NCI-H1930 (cell line): ENCODE measurements at regions not wholly inside any gene's neighbourhood (a gene's known extent, or its start where the extent isn't known, plus 50 kb on each side); places are given as distances from the start of the nearest gene placed in this dataset.

Experiments
- DNase-seq, 2 experiments: peaks; one replicate each; lab custom pipeline; 2025; lab: John Stamatoyannopoulos, UW

DNA sequence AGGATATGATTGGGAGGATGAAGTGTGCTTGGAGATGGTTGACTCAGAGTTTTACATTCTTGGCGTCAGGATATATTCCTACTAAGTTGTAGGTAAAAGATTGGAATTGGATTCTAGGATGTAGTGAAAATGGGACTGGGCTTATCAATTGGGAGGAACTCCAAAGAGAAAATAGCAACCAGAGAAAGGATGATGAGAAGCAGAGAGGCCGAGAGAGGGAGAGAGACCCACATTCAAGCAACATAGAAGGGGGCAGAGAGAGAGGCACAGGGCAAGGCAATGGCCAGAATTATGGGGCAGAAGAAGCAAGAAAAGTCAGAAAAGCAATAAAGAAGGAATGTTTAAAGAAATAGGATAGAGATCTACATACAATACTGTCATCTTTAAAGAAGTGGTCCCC is 217.9 kb upstream of the ACTBL2 start:
- no peak for DNase-seq

DNA sequence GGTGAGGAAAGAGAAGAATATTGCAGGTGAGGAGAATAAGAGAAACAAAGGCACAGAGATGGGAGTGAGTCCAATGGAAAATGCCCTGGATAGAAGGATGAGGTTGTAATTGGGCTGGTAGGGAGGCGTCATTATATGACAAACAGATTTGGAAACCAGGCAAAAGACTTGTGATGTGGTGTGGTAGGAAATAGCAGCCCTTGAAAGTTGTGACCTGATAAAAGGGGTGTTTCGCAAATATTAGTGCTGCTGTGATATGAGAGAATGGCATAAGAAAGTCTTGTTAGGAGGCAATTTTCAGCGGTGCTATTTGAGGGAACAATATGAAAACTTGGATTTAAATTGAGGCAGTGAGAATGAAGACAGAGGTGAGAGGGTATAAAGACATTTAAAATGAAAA is 217.5 kb upstream of the ACTBL2 start:
- no peak for DNase-seq

DNA sequence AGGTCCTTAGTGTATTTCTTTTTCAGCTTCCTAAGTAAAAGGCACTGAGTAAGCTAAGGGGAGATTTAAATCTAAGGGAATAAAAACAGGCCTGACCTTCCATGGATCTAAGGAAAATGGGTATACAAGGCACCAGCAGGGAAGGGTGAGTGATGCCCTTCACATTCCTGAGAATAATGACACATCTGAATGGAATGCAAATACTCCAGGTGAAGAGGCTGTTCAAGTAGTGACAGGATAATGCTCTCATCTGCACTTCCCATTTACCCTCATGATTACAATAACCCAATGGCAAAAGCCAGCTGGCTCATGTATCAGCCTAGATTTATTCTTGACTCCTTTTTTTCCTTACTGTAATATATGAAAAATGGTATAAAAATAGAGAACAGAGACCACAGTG is 216.2 kb upstream of the ACTBL2 start:
- DNase-seq, result no peak

DNA sequence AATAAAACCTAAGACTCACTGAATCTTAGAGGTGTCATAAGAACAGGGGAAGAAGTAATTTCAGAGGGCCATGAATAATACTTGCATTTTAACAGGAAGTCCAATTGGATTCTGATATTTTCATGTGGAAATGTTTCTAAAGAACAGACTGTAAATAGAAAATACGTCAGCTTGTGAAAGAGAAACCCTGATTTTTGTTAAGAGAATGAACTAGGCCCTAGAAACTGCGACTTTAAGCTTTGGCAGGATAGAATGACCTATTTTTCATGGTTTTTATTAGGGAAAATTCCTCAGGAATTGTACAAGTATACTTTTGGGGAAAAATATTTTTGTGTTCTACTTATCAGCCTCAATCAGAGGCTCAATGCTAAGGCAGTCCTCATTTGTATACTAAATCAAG is 215.5 kb upstream of the ACTBL2 start:
- no peak for DNase-seq

DNA sequence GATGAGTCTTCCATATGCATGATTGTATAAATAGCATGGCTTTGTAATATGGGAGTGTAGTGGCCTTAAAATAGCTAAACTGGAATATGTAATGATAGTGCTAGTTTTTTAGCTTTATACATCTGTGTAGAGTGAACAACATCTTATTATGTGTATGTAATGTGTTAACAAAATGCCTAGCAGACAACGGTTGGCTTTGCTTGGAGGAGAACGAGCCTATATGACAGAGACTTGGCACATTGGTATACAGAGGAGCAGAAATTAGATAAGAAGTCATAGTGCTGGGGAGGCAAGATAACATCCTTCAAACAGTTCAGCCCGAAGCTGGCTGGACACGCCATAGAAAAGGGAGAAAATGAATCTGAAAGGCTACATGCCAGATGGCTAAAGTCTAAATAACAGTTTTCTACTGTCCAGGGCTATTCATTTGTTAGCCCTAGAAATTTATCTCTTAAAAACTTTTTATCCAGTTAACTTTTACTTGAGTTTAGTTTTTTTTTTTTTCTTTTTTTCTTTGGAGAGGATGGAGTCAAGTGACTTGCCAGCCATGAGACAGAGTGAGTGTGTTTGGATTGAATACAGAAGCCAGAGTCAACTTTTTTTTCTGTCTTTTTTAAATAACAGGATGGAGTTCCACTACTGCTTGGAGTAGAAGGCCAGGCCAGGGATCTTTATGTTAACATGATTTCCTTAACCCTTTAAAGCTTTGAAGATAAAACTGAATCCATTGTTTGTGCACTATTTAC is 214.4 kb upstream of the ACTBL2 start:
- no peak for DNase-seq

DNA sequence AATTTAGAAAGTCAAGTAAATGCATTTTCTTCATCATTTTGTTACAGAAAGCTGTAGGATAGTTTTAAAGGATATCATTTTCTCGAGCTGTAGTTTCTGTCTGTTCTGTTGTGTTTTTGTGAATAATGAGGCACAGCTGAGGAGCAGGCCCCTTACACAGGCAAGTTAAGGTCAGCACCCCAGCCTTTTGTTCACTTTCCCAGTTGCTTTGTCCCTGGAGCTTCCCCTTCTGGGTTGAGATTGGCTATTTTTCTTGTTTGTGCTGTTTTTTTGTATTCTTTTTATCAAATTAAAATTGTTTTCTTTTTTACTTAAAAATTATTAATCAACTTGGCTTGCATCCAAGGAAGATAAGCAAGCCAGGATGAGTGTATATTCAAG is 213.8 kb upstream of the ACTBL2 start:
- no peak for DNase-seq

DNA sequence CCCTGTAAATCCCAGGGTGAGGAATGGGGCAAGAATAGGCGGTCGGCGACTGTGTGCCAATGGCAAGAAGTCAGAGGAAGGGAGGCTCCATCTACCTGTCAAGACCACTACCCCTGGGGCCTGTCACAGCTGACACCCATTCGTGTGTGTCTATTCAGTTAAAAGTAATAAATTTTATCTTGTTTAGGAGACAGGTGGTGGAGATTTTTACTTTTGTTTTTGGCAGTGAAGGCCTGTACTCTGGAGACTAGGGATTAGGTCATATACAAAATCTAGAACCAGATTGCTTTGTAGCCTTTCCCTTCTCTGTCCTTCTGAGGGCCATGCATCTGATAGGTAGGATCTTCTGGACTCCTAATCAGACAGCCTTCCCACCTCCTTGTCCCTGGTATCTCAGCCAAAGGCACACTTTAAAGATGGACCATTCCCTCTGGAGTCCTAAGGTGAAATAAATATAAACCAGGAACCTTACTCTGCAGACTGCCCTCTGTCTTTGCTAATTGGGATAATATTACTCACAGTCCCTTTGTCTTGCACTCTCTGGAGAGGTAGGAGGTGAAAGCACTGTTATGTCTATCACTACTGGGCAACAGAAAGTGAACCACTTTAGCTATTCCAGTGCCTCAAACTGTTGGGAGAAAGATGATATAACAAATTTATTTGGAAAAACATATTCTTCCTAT is 213.2 kb upstream of the ACTBL2 start:
- no peak for DNase-seq

DNA sequence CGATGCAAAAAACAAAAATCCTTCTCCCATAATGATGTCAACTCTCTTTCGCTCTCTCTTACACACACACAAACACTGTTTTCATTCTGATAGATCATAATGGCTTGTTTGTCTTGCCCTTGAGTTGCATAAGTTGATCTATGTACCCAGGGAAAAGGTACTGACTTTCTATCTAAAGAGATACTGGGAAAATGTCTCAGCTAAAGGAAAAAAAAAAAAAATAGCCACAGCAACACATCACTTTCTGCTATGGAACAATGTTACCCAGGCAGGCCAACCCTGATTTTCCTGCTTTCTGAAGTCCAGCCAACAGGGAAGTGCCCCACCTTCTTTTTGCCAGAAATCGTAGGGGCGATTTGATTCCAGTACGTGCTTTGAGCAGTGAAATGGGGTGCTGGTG is 212.6 kb upstream of the ACTBL2 start:
- no peak for DNase-seq

DNA sequence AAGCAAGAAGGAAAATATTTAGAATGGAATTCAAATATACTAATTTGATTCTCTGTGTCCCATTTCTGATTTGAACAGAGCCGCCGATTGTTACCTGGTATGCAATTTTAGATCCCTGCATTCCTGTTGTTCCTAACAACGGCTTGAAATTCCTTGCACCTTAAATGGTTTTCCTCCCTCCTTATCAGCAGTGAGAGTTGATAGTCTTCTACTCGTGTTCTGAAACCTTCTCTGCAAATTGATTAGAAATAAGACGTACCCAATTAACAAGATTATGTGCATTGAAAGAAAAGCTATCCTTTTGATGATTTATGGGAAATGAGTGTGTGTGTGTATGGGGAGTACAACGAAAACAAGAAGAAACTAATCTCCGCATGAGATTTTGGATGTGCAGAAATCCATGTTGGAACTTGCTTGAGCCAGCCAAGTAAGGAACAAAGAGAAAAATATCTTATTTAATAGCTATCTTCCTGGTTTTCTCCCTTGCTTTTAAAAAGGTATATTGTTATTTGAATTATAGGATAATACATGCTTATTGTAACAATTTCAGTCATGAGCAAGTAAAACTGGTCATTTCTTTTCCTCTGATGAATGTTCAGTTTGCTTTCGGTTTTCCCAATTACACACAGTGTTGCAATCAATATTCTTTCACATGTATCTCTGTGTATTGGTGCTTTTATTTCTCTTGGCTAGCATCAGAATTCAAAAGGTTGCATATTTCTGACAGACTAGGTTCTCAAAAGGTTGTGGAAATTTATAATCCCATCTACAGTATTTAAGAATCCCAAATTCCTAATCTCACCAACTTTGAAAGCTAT is 211.1 kb upstream of the ACTBL2 start:
- DNase-seq, result no peak

DNA sequence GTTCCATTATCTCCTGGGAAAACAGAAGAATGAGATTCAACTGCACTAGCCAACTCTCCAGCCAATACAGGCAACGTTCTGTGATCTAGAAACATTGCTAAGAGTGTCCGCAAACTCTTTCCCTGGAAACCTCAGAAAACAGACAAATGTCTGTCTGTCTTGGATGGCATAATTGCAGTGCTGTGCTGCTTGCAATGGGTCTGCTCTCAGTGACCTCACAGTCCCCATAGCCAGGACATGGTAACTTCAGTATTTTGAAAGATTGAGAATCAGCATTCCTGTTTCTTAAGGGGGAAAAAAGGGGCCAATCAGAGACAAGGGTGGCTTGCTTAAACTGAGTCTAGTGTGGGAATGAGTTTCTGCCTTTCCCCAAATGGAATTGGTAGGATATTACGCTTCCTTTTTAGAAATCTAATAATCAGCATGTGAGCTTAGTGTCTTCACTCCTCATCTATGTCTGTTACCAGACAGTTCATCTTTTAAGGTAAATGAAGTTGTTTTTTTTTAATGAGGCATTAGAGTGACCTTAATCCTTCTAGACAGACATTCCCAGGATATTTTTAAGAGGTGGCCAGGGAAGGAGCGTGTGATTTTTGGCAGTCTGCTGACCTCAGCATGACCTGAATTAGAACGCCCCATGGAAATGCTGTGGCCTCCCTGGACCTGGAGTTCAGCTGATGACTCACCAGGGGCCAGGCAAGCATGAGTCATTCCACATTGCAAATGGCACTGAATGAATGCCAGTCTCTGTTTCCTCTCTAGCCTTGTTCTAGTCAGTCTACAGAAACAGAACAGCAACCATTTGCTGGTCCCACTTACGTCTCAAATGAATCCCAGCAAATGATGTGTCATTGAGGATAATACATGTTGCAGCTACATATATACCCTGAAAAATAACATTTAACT is 210.2 kb upstream of the ACTBL2 start:
- no peak for DNase-seq

DNA sequence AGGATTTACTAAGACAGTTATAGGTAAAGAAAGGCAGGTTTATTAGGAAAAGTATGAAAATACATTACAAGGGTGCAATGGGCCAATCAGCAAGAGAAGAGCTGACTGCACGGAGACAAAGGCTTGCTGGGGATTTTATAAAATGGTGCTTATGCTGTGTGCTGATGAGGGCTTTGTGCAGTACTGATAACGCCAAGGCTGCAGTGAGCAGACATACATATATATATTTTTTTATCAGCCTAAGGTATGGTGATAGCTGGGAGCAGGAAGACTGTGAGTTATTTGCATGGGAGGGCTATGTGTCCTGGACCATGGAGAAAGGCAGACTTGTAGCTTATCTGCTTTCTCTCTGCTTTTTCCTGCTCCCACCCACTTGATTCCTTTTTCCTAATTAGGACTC is 208.1 kb upstream of the ACTBL2 start:
- DNase-seq, result no peak

DNA sequence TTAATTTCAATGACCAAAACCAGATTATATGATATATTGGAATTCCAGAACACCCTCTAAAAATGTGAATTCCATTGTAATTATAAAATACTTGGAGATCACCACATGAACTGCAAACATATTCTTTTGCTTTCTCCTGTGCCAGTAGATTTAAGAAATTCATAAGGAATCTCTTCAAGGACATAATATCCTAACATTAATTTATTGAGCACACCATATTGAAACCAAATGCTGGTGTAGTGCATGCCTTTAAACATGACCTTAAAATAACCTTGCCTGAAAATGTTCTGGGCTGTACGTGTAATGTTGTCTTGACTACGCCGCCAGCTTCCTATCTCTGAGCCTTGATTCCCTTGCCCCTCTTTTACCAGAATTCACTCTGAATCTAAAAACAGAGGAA is 205.0 kb upstream of the ACTBL2 start:
- DNase-seq, result no peak

DNA sequence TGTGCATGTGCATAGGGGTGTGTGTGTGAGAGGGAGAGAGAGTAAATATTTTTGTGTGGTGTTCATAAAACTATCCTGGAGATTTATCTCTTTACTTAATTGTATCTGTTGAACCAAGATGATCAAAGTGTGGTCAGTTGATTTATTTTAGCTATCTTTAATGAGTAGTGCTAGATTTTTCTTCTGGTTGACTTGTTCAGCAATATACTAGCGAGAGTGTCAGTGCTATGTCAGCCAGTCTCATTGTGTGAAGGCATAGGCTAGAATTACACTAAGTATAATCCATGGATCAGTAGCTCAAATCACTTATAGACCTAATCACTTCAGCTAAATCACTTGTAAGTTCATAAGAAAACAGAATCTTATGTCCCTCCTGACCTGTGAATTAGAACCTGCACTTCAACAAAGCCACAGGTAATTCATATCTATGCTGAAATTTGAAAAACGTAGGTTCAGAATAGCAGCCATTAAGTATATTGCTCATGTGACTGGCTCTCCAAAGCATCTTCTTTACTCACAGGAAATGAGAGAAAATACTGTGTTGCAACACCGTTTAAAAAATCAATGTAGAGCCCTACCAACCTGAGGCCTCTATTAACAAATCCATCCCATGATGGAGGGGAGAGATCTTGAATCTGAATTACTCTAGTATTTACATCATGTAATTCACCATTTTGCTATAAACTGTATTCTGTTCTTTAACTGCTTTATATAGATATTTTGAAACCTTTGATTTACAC is 203.1 kb upstream of the ACTBL2 start:
- DNase-seq, result no peak

DNA sequence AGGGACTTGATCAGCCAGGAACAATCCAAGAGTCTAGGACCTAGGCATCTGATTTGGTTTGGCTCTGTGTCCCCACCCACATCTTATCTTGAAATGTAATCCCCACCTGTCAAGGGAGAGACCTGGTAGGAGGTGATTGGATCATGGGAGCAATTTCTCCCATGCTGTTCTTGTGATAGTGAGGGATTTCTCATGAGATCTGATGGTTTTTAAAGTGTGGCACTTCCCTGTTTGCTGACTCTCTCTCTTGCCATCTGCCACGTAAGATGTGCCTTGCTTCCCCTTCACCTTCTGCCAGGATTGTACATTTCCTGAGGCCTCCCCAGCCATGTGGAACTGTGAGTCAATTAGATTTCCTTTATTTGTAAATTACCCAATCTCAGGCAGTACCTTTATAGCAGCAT is 201.7 kb upstream of the ACTBL2 start:
- DNase-seq, result no peak

DNA sequence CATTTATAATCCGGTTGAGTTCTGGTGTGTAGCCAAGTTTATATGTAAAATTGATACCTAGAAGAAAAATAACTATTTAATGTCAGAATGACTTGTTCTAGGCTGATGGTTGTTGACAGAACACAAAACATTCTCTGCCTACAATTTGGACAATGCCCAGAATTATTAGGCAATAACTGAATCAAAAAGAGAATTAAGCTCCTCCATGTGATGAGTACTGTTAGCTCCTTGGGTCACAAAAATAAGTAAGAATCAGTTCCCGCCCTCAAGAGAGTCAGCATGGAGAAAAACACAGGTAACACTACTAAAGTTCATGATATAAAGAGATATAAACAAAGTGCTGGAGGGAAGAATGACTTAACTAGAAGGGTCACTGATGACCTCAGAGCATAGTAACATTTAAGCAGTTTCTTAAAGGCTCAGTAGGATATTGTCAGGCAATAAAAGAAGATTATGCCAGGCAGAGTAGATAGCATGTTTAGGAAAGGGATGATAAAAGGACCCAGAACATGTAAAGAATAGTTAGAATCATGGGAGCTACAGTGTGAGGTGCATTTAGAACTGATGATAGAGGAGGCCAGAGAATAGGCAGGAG is 200.5 kb upstream of the ACTBL2 start:
- DNase-seq, result no peak

DNA sequence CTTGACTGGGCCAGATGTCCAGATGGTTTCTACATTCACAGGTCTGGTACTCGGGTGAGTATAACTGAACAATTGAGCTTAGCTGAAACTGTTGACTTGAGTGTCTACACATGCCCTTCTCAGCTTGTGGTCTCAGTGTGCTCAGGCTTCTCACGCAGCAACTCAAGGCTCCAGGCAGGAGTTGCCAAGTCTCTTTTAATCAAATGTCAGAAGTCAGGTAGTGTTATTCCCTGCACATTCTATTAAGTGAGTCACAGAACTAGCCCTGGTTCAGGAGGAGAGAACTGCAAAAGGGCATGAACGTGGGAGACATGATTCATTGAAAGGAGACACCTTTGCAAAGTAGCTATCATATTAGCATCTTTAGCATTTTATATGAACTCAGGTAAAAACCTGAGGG is 199.3 kb upstream of the ACTBL2 start:
- DNase-seq, result no peak

DNA sequence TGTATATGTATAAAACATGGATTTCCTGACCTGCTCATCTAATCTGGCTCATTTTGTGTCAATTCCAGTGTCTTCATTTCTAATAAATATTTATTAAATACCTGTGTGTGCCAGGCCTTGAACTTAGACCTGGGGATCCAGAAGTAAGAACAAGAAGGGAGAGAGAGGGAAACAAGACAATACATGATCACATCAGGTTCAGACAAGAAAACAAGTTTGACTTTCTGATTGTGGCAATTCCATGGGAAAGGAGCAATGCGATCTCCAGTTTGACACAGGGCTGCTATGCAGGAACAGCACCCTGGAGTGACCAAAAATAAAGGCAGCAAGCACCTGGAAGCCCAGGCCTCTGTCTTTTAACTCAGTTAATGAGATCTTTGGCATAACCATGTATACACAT is 198.1 kb upstream of the ACTBL2 start:
- DNase-seq, result no peak

DNA sequence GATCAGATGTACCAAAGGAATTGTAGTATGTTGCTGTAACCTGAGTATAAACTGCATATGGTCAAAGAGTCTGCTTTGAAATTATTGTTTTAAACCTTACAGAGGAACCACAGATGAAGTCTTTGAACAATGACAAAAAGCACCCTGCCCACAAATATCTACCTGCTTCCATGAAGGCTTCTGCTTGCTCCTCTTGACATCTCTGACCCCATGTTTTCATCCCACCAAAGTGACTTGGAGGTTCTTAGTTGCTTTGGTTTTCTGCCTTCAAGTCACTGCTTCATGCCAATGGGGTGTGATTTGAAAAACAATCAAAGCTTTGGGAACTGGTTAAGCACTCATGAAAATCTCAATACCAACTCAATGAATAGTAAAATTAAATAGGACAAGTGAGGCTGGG is 194.6 kb upstream of the ACTBL2 start:
- DNase-seq, result no peak

DNA sequence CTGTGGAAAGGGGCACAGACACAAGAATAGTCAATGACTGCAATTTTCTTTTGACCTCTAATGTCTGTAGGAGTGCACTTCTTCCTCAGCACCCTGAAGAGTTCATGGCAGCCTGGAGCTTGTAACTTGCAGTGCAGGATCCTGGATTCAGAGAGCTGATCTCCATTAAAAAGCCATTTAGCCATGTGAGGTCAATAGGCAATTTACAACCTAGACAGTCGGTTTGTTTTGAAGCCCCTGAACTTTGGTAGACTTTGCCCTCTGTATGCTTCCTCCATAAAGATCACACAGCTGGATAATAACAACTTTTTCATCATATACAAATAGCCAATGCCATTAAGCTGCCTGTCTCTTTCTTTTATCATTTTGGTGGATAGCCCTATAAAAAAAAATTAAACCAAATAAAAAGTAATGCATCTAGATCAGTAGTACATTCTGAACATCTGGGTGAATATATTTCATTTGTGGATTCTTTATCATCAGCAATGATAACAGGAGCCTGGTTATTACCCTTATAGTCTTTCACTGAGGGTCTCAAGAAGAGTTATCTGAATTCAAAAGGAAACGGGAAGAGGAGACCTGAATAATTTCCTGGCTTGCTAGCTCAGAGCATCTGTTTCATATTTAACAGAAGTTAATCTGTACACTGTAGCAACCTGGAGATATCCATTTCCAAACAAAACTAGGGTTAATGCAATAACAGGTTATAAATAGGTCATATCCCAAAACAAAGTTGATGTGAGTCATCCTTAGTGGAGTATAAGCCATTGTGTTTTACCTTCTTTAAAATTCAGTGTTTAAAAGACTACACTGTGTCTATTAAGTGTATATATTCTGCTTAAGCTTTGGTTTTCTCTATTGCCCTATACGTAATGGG is 193.8 kb upstream of the ACTBL2 start:
- no peak for DNase-seq

DNA sequence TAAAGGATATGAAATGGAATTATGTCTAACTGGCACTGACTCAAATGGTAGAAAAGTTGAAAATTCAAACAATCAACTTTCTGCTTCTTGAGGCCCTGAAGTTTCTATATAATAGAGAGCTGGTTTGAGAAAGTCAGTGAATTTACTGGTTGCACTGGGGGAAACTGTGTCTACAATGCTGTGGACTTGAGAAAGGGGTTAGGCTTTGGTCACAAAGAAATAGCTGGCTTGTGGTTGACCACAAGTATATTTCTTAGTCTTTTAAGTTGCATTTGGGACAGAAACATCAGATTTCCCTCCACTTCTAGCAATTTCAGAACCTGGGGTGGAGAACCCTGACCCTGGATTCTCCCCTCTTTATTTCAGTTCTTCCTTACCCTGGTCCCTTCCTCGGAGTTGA is 192.6 kb upstream of the ACTBL2 start:
- no peak for DNase-seq
